HL-60 (cell line): ENCODE measurements at regions not wholly inside any gene's neighbourhood (a gene's known extent, or its start where the extent isn't known, plus 50 kb on each side); places are given as distances from the start of the nearest gene placed in this dataset.

Source experiments
- DNase-seq, 2 experiments: peaks; one replicate each; pipeline ENCODE4 v3.0.0-alpha.2; 2010 to 2020; ENCODE audit warnings: low read depth in 1 of 2, low spot score in 1 of 2
- H3K27ac ChIP-seq: fragments of 250-450 bp; sonication (Bioruptor Pico); replicated peaks from 2 replicates; pipeline ENCODE4 v1.5.1; 2020; ENCODE audit warnings: mild to moderate bottlenecking, moderate library complexity
- H3K27me3 ChIP-seq: fragments of 250-450 bp; sonication (Bioruptor Pico); 2 replicates; pipeline ENCODE4 v1.5.1; 2021; ENCODE audit warnings: mild to moderate bottlenecking, moderate library complexity; ENCODE audit not compliant: insufficient read depth, poor library complexity, severe bottlenecking
- H3K4me3 ChIP-seq: replicated peaks from 2 replicates; pipeline ENCODE4 v1.5.1; 2011; ENCODE audit warnings: mild to moderate bottlenecking, control low read depth, low read length; ENCODE audit not compliant: insufficient read depth
- CTCF ChIP-seq: IDR thresholded peaks from one replicate; pipeline ENCODE4 v1.5.1; 2011; ENCODE audit warnings: low read length, control low read depth, inconsistent platforms; ENCODE audit not compliant: insufficient read depth
- GABPA ChIP-seq: IDR thresholded peaks from 2 replicates; pipeline ENCODE4 v1.6.1; 2012; ENCODE audit warnings: low read depth
- POLR2AphosphoS5 ChIP-seq: IDR thresholded peaks from 2 replicates; pipeline ENCODE4 v1.6.1; 2012; ENCODE audit warnings: low read depth
- REST ChIP-seq: IDR thresholded peaks from 2 replicates; pipeline ENCODE4 v1.6.1; 2012; ENCODE audit warnings: low read depth; ENCODE audit not compliant: insufficient replicate concordance
- SPI1 ChIP-seq: IDR thresholded peaks from 2 replicates; pipeline ENCODE4 v1.6.1; 2012; ENCODE audit warnings: low read depth, mild to moderate bottlenecking, borderline replicate concordance

- DNase-seq = no peak
- Histone ChIP-seq H3K4me3 (no peak overlapping the region), H3K27ac (no peak overlapping the region), H3K27me3 (no peaks in the 10 kb centered on the region)
- no peak for TF ChIP-seq REST
- TF ChIP-seq SPI1 = no peak
- no peak for TF ChIP-seq POLR2AphosphoS5
- TF ChIP-seq GABPA = no peak
- TF ChIP-seq CTCF = no peak
Observed at GRCh38 chrX:4661771-4662170, 948.3 kb upstream of the PRKX start.

- H3K27me3 ChIP-seq = no peaks in the 10 kb centered on the region
- TF ChIP-seq POLR2AphosphoS5 = no peak
- no peak for TF ChIP-seq SPI1
- no peak overlapping the region for H3K27ac ChIP-seq
- H3K4me3 ChIP-seq = no peak overlapping the region
- DNase-seq = no peak
Observed at GRCh38 chrX:4656419-4656818, 943.0 kb upstream of the PRKX start.

GRCh38 chrX:4655743-4656142 lies 942.3 kb upstream of the PRKX start:
- Histone ChIP-seq H3K27ac (no peak overlapping the region), H3K4me3 (no peak overlapping the region), H3K27me3 (no peaks in the 10 kb centered on the region)
- TF ChIP-seq REST = no peak
- TF ChIP-seq CTCF = no peak
- no peak for TF ChIP-seq POLR2AphosphoS5
- TF ChIP-seq GABPA = no peak
- no peak for TF ChIP-seq SPI1
- DNase-seq = no peak

- no peak for DNase-seq
- Histone ChIP-seq H3K27ac (no peak overlapping the region), H3K27me3 (no peaks in the 10 kb centered on the region), H3K4me3 (no peak overlapping the region)
- TF ChIP-seq GABPA (no peak), REST (no peak), CTCF (no peak), POLR2AphosphoS5 (no peak), SPI1 (no peak)
Observed at GRCh38 chrX:4642114-4642513, 928.7 kb upstream of the PRKX start.
